ENCODE measurements at regions not wholly inside any gene's neighbourhood (a gene's known extent, or its start where the extent isn't known, plus 50 kb on each side); places are given as distances from the start of the nearest gene placed in this dataset.

- TF ChIP-seq EGR1 (IDR thresholded peaks at IDR 0.05) (no peak), FOXM1 (IDR thresholded peaks at IDR 0.05; ENCODE audit: borderline replicate concordance, low read depth) (no peak), USF1 (IDR thresholded peaks at IDR 0.05) (no peak), CEBPB (IDR thresholded peaks at IDR 0.05) (no peak), YY1 (IDR thresholded peaks at IDR 0.05; ENCODE audit: low read depth) (no peak), EP300 (IDR thresholded peaks at IDR 0.05; ENCODE audit: borderline replicate concordance) (no peak), TAF1 (IDR thresholded peaks at IDR 0.05; ENCODE audit: low read depth) (no peak), RAD21 (IDR thresholded peaks at IDR 0.05; ENCODE audit: low read depth) (no peak)
- TF ChIP-seq, protein P1, sequence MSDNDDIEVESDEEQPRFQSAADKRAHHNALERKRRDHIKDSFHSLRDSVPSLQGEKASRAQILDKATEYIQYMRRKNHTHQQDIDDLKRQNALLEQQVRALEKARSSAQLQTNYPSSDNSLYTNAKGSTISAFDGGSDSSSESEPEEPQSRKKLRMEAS (IDR thresholded peaks at IDR 0.05) = no peak
These were observed 321.0 kb downstream of the IL15 start for GRCh38 chr4:141957416-141957815.
